ENCODE measurements at regions not wholly inside any gene's neighbourhood (a gene's known extent, or its start where the extent isn't known, plus 50 kb on each side); places are given as distances from the start of the nearest gene placed in this dataset.
"Not testable (repeated sequence)": the region's sequence is repeated elsewhere in the genome, so short reads cannot be mapped to it uniquely, and the experiment has no call there.

- TF ChIP-seq CTCF (IDR thresholded peaks at IDR 0.05; ENCODE audit: insufficient read depth, low read depth, low read length): no peak
- no peak overlapping the region for H3K4me3 ChIP-seq (ENCODE audit: low read depth, low read length)
- DNase-seq (ENCODE audit: low read depth): peak; percentile 3
These were observed 232.5 kb downstream of the SPATA31A1 start for GRCh38 chr9:39587844-39588499.

- H3K4me3 ChIP-seq (ENCODE audit: low read depth, low read length): no peak overlapping the region
- no peak for DNase-seq (ENCODE audit: low read depth)
- no peak for TF ChIP-seq CTCF (IDR thresholded peaks at IDR 0.05; ENCODE audit: insufficient read depth, low read depth, low read length)
These were observed 233.2 kb downstream of the SPATA31A1 start for GRCh38 chr9:39588500-39589137.

- H3K4me3 ChIP-seq (ENCODE audit: low read depth, low read length); DNase-seq (ENCODE audit: low read depth): not testable (repeated sequence)
These were observed 248.6 kb downstream of the SPATA31A1 start for GRCh38 chr9:39604089-39604488.

- H3K4me3 ChIP-seq (ENCODE audit: low read depth, low read length): not testable (repeated sequence)
These were observed 256.2 kb downstream of the SPATA31A1 start for GRCh38 chr9:39611449-39612231.

GRCh38 chr9:39616480-39616879 is 261.0 kb downstream of the SPATA31A1 start:
- DNase-seq (ENCODE audit: low read depth); H3K4me3 ChIP-seq (ENCODE audit: low read depth, low read length): not testable (repeated sequence)

More at GRCh38 chr9:39611449-39612231, 256.2 kb downstream of the SPATA31A1 start:
- not testable (repeated sequence) for DNase-seq (ENCODE audit: low read depth)

GRCh38 chr9:39624048-39624447 is 268.6 kb downstream of the SPATA31A1 start:
- DNase-seq (ENCODE audit: low read depth); H3K4me3 ChIP-seq (ENCODE audit: low read depth, low read length): not testable (repeated sequence)

- H3K4me3 ChIP-seq (ENCODE audit: low read depth, low read length); DNase-seq (ENCODE audit: low read depth): not testable (repeated sequence)
These were observed 276.6 kb downstream of the SPATA31A1 start for GRCh38 chr9:39632071-39632470.

GRCh38 chr9:39649029-39649428 is 293.6 kb downstream of the SPATA31A1 start:
- not testable (repeated sequence) for DNase-seq (ENCODE audit: low read depth); H3K4me3 ChIP-seq (ENCODE audit: low read depth, low read length)

GRCh38 chr9:39656960-39657603 is 301.6 kb downstream of the SPATA31A1 start:
- DNase-seq (ENCODE audit: low read depth); H3K4me3 ChIP-seq (ENCODE audit: low read depth, low read length): not testable (repeated sequence)

GRCh38 chr9:39663020-39663419 is 307.6 kb downstream of the SPATA31A1 start:
- not testable (repeated sequence) for H3K4me3 ChIP-seq (ENCODE audit: low read depth, low read length); DNase-seq (ENCODE audit: low read depth)

- not testable (repeated sequence) for H3K4me3 ChIP-seq (ENCODE audit: low read depth, low read length); DNase-seq (ENCODE audit: low read depth)
These were observed 308.2 kb downstream of the SPATA31A1 start for GRCh38 chr9:39663713-39664112.

GRCh38 chr9:39665020-39665419 is 309.6 kb downstream of the SPATA31A1 start:
- H3K4me3 ChIP-seq (ENCODE audit: low read depth, low read length); DNase-seq (ENCODE audit: low read depth): not testable (repeated sequence)

- not testable (repeated sequence) for H3K4me3 ChIP-seq (ENCODE audit: low read depth, low read length); DNase-seq (ENCODE audit: low read depth)
These were observed 319.2 kb downstream of the SPATA31A1 start for GRCh38 chr9:39674437-39675210.

- not testable (repeated sequence) for DNase-seq (ENCODE audit: low read depth); H3K4me3 ChIP-seq (ENCODE audit: low read depth, low read length)
These were observed 319.7 kb downstream of the SPATA31A1 start for GRCh38 chr9:39675211-39675553.

GRCh38 chr9:39678534-39679263 is 323.2 kb downstream of the SPATA31A1 start:
- not testable (repeated sequence) for DNase-seq (ENCODE audit: low read depth); H3K4me3 ChIP-seq (ENCODE audit: low read depth, low read length)
